H1 (cell line): ENCODE measurements at regions not wholly inside any gene's neighbourhood (a gene's known extent, or its start where the extent isn't known, plus 50 kb on each side); places are given as distances from the start of the nearest gene placed in this dataset.

ENCODE experiments used
- ATF3 ChIP-seq: IDR thresholded peaks from 2 replicates; pipeline ENCODE4 v1.6.1; 2011; ENCODE audit warnings: low read depth, mild to moderate bottlenecking, low read length; ENCODE audit not compliant: insufficient read depth
- CHD7 ChIP-seq: fragments of 300-600 bp; sonication (generic); IDR thresholded peaks from 2 replicates; pipeline ENCODE4 v1.7.1; 2012; ENCODE audit warnings: low read length, moderate library complexity, mild to moderate bottlenecking, inconsistent platforms; ENCODE audit not compliant: insufficient replicate concordance
- CTBP2 ChIP-seq: IDR thresholded peaks from 2 replicates; pipeline ENCODE4 v1.7.0; 2011; ENCODE audit warnings: borderline replicate concordance, mild to moderate bottlenecking, moderate library complexity, mixed read lengths, low read length; ENCODE audit not compliant: insufficient read depth, insufficient read length
- SUZ12 ChIP-seq: fragments of 200-600 bp; sonication (generic); IDR thresholded peaks from 2 replicates; pipeline ENCODE4 v1.6.1; 2012; ENCODE audit warnings: mild to moderate bottlenecking, inconsistent platforms, low read length, moderate library complexity, mixed read lengths

- TF ChIP-seq CHD7 (no peak), ATF3 (no peak), SUZ12 (no peak), CTBP2 (no peak)
Observed at GRCh38 chr3:168624892-168625448, 529.2 kb upstream of the GOLIM4 start (continued).
